ENCODE measurements at regions not wholly inside any gene's neighbourhood (a gene's known extent, or its start where the extent isn't known, plus 50 kb on each side); places are given as distances from the start of the nearest gene placed in this dataset.
"Not testable (repeated sequence)": the region's sequence is repeated elsewhere in the genome, so short reads cannot be mapped to it uniquely, and the experiment has no call there.

- no peak for TF ChIP-seq CTCF (IDR thresholded peaks at IDR 0.05; ENCODE audit: low read depth, low read length)
- no peak for DNase-seq (ENCODE audit: low read depth in 2 of 2)
- no peak overlapping the region for H3K4me3 ChIP-seq (replicated peaks in 1 of 2; ENCODE audit: low read depth in 2 of 2, low read length in 2 of 2)
Measured at GRCh38 chr2:8382485-8382884, 299.4 kb upstream of the ID2 start.

DNA sequence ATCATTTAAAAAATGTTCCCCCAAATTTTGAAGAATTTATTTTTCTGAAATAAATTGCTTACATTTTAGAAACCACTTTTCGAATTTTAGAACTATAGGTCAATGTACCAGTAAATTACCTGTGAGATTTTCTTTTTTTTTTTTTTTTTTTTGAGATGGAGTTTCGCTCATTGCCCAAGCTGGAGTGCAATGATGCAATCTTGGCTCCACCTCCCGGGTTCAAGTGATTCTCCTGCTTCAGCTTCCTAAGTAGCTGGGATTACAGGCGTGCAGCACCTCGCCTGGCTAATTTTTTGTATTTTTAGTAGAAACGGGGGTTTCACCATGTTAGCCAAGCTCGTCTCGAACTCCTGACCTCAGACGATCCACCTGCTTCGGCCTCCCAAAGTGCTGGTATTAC is 295.1 kb upstream of the ID2 start:
- not testable (repeated sequence) for DNase-seq (ENCODE audit: low read depth in 2 of 2); H3K4me3 ChIP-seq (replicated peaks in 1 of 2; ENCODE audit: low read depth in 2 of 2, low read length in 2 of 2)

DNA sequence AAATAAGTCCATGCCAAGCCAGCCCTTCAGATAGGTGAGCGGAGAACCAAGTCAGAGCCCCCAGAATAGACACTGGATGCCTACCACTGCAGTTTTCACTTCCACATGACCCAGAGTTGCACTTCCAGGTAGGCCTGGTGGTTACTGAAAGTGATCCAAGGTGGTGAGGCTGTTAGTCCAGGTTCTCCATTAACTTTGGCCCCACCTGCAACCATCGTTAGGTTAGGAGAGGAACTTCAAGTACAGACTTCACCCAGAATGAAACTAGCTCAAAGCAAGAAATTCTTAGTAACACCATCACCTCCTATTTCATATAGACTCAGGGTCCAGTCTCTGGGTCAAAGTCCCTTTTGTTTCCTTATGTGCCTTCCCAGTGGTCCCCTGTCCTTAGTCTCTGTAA is 293.1 kb upstream of the ID2 start:
- no peak overlapping the region for H3K4me3 ChIP-seq (replicated peaks in 1 of 2; ENCODE audit: low read depth in 2 of 2, low read length in 2 of 2)
- no peak for DNase-seq (ENCODE audit: low read depth in 2 of 2)
- TF ChIP-seq CTCF (IDR thresholded peaks at IDR 0.05; ENCODE audit: low read depth, low read length): no peak

GRCh38 chr2:8389431-8390108 is 292.3 kb upstream of the ID2 start:
- H3K4me3 ChIP-seq (replicated peaks in 1 of 2; ENCODE audit: low read depth in 2 of 2, low read length in 2 of 2): no peak overlapping the region
- DNase-seq (ENCODE audit: low read depth in 2 of 2): peak; percentile 2 to 32
- no peak for TF ChIP-seq CTCF (IDR thresholded peaks at IDR 0.05; ENCODE audit: low read depth, low read length)

DNA sequence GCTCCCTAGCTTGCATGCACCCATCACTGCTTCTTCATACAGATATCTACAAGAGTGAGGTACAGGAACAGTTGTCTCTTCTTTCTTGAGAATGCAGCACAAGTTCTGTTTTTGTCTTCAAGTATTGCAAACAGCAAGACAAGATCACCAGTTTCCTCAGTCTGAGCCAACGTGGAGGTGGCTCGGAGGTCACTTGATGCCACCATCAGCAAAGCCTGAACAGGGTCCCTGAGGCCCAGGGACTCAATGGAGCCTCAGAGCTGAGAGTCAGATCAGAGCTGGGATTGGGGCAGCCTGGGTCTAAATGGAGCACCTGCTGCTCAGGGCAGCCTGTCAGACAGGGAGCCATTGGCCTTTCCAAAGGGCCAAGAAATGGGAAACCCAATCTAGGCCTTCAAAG is 290.7 kb upstream of the ID2 start:
- H3K4me3 ChIP-seq (replicated peaks in 1 of 2; ENCODE audit: low read depth in 2 of 2, low read length in 2 of 2): no peak overlapping the region
- no peak for DNase-seq (ENCODE audit: low read depth in 2 of 2)
- no peak for TF ChIP-seq CTCF (IDR thresholded peaks at IDR 0.05; ENCODE audit: low read depth, low read length)

- no peak for TF ChIP-seq CTCF (IDR thresholded peaks at IDR 0.05; ENCODE audit: low read depth, low read length)
- H3K4me3 ChIP-seq (replicated peaks in 1 of 2; ENCODE audit: low read depth in 2 of 2, low read length in 2 of 2): no peak overlapping the region
- DNase-seq (ENCODE audit: low read depth in 2 of 2): no peak
Measured at GRCh38 chr2:8391584-8391983, 290.3 kb upstream of the ID2 start.

- TF ChIP-seq CTCF (IDR thresholded peaks at IDR 0.05; ENCODE audit: low read depth, low read length): no peak
- H3K4me3 ChIP-seq (replicated peaks in 1 of 2; ENCODE audit: low read depth in 2 of 2, low read length in 2 of 2): no peak overlapping the region
- DNase-seq (ENCODE audit: low read depth in 2 of 2): no peak
Measured at GRCh38 chr2:8392098-8392866, 289.6 kb upstream of the ID2 start.
